Iris pigment epithelial cell (primary cell): ENCODE measurements at regions not wholly inside any gene's neighbourhood (a gene's known extent, or its start where the extent isn't known, plus 50 kb on each side); places are given as distances from the start of the nearest gene placed in this dataset.
"Not testable (repeated sequence)": the region's sequence is repeated elsewhere in the genome, so short reads cannot be mapped to it uniquely, and the experiment has no call there.

Source experiments
- DNase-seq: peaks from one replicate; pipeline ENCODE4 v3.0.0-alpha.2; 2011; ENCODE audit warnings: low read depth

- no peak for DNase-seq
Observed at GRCh38 chr2:186927185-186927866, 78.4 kb upstream of the ZSWIM2 start.

GRCh38 chr2:186925514-186925913 lies 76.5 kb upstream of the ZSWIM2 start:
- DNase-seq: no peak

GRCh38 chr2:186922316-186922715 lies 73.3 kb upstream of the ZSWIM2 start:
- DNase-seq: not testable (repeated sequence)

DNA sequence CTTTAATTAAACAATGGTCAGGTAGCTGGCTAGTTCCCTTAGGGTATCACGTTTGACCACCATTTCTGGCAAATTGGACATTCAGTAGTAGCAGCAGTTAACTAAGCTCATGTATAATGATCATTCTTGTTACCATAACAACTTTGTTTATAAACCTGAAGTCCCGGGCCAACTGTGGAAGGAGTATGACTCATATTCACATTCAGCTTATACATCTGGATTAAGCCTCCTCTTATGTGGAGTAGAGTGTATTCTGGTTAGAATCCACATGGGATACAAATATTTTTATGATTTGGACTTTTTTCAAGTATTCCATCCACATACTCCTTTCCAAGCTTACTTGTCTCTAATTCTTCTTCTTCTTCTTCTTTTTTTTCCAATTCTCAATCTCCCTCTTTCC lies 70.3 kb upstream of the ZSWIM2 start:
- peak; percentile 86 for DNase-seq

- no peak for DNase-seq
Observed at GRCh38 chr2:186918495-186918894, 69.5 kb upstream of the ZSWIM2 start.

- no peak for DNase-seq
Observed at GRCh38 chr2:186917866-186918265, 68.9 kb upstream of the ZSWIM2 start.

DNA sequence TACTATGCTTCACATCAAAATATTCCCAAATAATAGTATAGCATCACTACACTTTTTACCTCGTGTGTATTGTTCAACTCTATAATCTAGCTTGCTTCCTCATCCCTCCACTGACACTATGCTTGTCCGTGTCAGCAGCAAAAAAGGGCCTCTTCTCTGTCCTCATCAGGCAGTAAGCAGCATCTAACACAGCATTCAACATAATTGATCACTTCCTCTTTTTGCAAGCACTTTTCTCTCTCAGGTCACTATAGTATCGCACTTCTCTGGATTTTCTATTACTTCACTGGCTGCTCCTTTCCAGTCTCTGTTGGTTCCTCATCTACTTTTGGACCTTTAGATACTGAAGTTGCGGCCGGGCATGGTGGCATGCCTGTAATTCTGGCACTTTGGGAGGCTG lies 64.9 kb upstream of the ZSWIM2 start:
- no peak for DNase-seq

- DNase-seq: no peak
Observed at GRCh38 chr2:186912979-186913378, 64.0 kb upstream of the ZSWIM2 start.

GRCh38 chr2:186911551-186912085 lies 62.6 kb upstream of the ZSWIM2 start:
- DNase-seq: no peak

GRCh38 chr2:186910996-186911395 lies 62.0 kb upstream of the ZSWIM2 start:
- no peak for DNase-seq

DNA sequence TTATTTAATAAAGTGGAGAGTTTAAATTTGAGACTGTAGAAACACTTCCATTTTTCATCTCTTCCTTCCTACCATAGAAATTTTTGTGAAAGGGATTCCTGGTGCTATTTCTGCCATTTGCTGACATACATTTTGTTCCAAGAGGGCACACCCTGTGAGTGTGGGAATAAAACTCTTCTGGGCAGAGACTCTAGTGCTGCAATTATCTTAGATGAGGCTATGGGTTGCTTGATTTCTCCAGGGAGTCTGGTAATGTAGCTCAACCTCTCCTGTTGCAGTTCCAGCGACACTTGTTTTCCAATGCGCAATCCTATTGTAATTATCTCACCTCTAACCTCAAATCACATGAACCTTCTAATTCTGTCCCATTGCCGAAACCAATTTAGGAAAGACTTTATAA lies 60.1 kb upstream of the ZSWIM2 start:
- no peak for DNase-seq

DNA sequence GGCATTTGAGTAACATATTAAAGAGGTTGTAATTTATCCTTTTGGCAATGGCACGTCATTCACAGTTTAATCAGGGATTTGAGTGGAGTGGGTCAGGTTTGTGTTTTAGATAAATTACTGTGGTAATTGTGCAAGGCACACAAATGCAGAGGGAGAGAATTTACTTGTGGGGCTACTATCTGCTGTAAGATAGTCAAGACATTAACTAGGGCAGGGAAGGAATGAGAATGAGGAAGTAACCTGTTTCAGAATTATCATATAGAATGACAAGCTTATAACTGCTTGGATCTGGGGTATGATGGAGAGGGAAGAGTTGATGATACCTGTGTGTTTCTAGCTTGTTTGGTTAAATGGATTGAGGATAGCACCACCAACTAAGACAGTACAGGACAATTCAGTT lies 58.9 kb upstream of the ZSWIM2 start:
- no peak for DNase-seq

GRCh38 chr2:186903216-186903615 lies 54.2 kb upstream of the ZSWIM2 start:
- peak; percentile 18 for DNase-seq
